Type B pancreatic cell (in vitro differentiated cells): ENCODE measurements at regions not wholly inside any gene's neighbourhood (a gene's known extent, or its start where the extent isn't known, plus 50 kb on each side); places are given as distances from the start of the nearest gene placed in this dataset.

Experiments used
- DNase-seq: peaks from one replicate; pipeline ENCODE4 v3.0.0; 2021; ENCODE audit warnings: mixed read lengths; ENCODE audit not compliant: unreplicated experiment; ENCODE audit errors: extremely low spot score
- H3K27ac Mint-ChIP-seq: 2 replicates; pipeline ENCODE4 v1.8.0; 2021; ENCODE audit warnings: mild to moderate bottlenecking, mixed read lengths
- H3K27me3 Mint-ChIP-seq: 2 replicates; pipeline ENCODE4 v1.8.0; 2021; ENCODE audit warnings: mixed read lengths
- H3K36me3 Mint-ChIP-seq: 2 replicates; pipeline ENCODE4 v1.8.0; 2021; ENCODE audit warnings: mixed read lengths
- H3K4me1 Mint-ChIP-seq: one replicate; pipeline ENCODE4 v1.8.0; 2021; ENCODE audit warnings: mixed read lengths; ENCODE audit not compliant: unreplicated experiment
- H3K4me3 Mint-ChIP-seq: 2 replicates; pipeline ENCODE4 v1.8.0; 2021; ENCODE audit warnings: mild to moderate bottlenecking, mixed read lengths
- H3K9me3 Mint-ChIP-seq: 2 replicates; pipeline ENCODE4 v1.8.0; 2021; ENCODE audit warnings: mixed read lengths
- TF ChIP-seq, protein P1 (sequence below): fragments of 200-600 bp; sonication (generic); conservative IDR thresholded peaks from 2 replicates; pipeline ENCODE4 v1.5.0; 2021; ENCODE audit warnings: antibody characterized with exemption, mild to moderate bottlenecking

DNA sequence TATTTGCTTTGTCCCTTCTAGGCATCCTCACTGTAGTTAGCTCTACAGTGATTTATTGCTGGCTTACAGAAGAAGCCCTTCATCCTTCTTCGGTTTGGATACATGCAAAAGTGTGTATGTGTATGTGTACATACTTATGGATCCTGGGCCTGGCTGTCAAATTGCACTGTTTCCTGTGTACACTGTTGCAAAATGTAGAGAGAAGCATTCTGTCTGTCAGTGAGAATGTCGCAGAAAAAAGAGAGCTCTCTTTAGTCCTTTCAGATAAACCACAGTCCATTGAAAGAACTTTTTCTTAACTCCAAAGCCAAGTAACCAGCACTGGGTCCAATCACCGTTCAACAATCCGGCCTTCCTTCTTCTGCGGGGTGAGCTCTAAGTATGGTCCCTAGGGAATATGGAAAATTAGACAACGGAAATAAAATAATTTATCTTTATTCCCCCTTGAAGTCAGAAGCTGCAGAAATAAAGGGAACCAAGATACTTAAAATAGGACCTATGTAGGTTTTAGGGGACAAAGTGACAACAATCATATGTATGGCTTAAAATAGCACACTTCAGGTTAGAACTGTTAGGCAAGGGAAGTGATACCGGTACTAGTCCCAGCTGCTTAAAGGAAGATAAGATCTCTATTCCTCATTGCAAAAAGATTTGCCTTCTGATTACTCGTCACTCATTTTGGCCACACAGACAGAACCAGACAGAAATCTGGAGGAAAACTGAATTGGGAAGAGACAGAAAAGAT lies 107.0 kb downstream of the CD83 start:
- Mint-ChIP-seq H3K4me3 (no peak overlapping the region), H3K9me3 (peaks cover 4% of the 10 kb centered on the region), H3K27ac (no peak overlapping the region), H3K27me3 (no peaks in the 10 kb centered on the region), H3K36me3 (no peaks in the 10 kb centered on the region), H3K4me1 (peaks cover 7% of the 10 kb centered on the region)
- no peak for DNase-seq
- TF ChIP-seq, protein P1, sequence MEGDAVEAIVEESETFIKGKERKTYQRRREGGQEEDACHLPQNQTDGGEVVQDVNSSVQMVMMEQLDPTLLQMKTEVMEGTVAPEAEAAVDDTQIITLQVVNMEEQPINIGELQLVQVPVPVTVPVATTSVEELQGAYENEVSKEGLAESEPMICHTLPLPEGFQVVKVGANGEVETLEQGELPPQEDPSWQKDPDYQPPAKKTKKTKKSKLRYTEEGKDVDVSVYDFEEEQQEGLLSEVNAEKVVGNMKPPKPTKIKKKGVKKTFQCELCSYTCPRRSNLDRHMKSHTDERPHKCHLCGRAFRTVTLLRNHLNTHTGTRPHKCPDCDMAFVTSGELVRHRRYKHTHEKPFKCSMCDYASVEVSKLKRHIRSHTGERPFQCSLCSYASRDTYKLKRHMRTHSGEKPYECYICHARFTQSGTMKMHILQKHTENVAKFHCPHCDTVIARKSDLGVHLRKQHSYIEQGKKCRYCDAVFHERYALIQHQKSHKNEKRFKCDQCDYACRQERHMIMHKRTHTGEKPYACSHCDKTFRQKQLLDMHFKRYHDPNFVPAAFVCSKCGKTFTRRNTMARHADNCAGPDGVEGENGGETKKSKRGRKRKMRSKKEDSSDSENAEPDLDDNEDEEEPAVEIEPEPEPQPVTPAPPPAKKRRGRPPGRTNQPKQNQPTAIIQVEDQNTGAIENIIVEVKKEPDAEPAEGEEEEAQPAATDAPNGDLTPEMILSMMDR, result no peak

DNA sequence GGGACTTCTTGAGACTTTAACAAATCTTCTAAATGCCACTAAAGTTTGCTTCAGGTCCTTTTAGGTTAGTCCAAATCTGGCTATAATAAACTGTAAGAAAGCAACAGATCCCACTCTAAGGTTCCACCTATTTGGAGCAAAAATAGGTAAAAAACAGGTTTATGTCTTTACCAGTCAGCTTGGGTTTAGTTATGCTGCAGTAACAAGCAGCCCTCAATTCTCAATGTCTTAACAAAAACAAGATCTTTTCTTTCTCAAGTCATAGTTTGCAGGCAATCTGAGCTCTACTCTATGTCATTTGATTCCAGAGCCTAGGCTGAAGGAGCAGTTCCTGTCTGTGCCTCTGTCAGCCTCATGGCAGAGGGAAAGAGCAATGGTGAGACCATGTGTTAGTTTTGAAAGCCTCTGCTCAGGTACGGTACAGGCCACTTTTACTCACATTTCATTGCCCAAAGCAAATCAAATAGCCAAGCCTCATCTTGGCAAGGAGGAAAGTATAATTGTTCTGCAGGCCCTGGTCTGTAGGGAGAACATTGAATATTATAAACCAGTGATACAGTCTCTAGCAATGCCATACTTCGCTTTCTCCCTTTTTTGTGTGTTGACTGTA lies 108.6 kb downstream of the CD83 start:
- Mint-ChIP-seq H3K4me3 (no peak overlapping the region), H3K27me3 (peaks cover 5% of the 10 kb centered on the region), H3K4me1 (peaks cover 10% of the 10 kb centered on the region), H3K27ac (no peak overlapping the region), H3K9me3 (no peaks in the 10 kb centered on the region), H3K36me3 (no peaks in the 10 kb centered on the region)
- no peak for DNase-seq
- TF ChIP-seq, protein P1, result no peak

DNA sequence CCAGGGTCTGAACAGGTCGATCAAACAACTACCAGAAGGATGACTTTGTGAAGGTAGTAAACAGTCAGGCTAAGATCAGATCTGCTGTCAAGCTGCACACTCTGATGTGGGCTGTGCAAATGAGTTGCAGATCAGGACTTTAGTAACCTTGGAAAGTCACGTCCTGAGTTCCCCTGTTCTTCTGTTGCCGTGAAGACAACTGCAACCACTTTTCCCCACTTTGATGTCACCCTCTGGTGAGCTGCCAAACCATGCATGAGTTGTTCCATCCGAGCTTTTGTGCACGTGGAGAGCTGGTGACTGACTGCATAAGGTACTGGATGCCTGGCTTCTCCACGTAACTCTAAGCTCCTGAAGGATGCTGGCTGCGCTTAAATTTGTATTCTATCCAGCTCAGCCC lies 111.0 kb downstream of the CD83 start:
- H3K27me3 Mint-ChIP-seq, result peaks cover 19% of the 10 kb centered on the region
- TF ChIP-seq, protein P1, result no peak
- peaks cover 2% of the 10 kb centered on the region for H3K9me3 Mint-ChIP-seq
- H3K27ac Mint-ChIP-seq, result no peak overlapping the region
- peaks cover 14% of the 10 kb centered on the region for H3K4me1 Mint-ChIP-seq
- H3K4me3 Mint-ChIP-seq, result no peak overlapping the region
- peaks cover 3% of the 10 kb centered on the region for H3K36me3 Mint-ChIP-seq
- DNase-seq, result no peak

DNA sequence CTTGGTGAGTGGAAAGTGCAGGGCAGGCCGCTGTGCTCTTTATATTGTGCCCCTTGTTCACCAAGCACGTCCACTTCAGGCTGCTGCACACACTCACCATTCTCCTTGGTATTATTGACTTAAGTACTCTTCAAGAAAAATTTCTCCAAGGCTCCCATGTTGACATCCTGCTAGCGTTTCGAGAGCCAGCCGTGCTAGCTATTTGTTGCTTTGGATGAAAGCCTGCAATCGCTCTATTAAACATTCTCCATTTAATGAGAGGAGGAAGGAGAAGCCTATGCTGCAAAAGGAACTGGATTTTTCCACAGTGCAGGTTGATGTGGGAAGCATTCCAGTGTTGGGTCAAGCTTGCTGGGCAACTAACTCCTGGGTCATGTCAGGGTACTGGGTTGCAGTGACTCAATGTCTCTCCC lies 113.5 kb downstream of the CD83 start:
- Mint-ChIP-seq H3K4me3 (no peak overlapping the region), H3K27ac (no peak overlapping the region), H3K27me3 (peaks cover 21% of the 10 kb centered on the region), H3K9me3 (peaks cover 5% of the 10 kb centered on the region), H3K4me1 (peaks cover 10% of the 10 kb centered on the region), H3K36me3 (peaks cover 3% of the 10 kb centered on the region)
- DNase-seq, result no peak
- TF ChIP-seq, protein P1, result no peak

DNA sequence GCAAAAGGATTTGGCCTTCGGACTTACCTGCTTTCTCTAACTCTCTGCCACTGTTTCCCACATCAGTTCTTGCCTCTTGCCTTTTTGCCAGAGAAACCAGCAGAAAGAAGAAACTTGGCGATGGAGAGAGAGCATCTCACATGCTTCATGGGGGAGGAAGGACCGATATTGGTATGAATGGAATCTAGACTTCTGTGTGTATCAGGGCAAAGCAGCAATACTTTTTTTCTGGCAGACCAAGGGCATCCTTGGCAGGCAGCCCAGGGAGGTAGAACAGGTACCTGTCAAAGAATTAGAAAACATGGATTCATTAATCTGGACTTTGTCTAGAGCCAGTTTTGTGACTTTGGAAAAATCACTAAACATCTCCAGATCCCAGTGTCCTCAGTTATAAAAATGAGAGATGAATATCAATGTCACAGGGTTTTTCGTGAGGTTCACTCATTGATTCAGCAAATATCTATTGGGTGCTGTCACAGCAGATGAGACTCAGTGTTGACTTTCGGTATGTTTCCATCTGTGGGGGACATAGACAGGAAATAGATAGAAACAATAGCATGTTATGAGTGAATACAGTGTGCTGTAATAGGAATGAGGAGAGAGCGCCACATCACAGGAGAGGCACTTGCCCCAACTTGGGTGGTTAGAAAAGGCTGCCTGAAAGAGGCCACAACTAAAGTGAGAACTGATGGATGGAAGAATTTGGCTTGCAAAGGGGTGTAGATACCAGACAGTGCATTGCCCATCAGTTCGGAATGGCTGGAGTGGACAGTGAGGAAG lies 114.1 kb downstream of the CD83 start:
- Mint-ChIP-seq H3K27me3 (peaks cover 21% of the 10 kb centered on the region), H3K4me1 (peaks cover 10% of the 10 kb centered on the region), H3K36me3 (peaks cover 3% of the 10 kb centered on the region), H3K27ac (no peak overlapping the region), H3K4me3 (no peak overlapping the region), H3K9me3 (peaks cover 5% of the 10 kb centered on the region)
- TF ChIP-seq, protein P1, result no peak
- DNase-seq, result no peak
